ENCODE measurements at regions not wholly inside any gene's neighbourhood (a gene's known extent, or its start where the extent isn't known, plus 50 kb on each side); places are given as distances from the start of the nearest gene placed in this dataset.

DNA sequence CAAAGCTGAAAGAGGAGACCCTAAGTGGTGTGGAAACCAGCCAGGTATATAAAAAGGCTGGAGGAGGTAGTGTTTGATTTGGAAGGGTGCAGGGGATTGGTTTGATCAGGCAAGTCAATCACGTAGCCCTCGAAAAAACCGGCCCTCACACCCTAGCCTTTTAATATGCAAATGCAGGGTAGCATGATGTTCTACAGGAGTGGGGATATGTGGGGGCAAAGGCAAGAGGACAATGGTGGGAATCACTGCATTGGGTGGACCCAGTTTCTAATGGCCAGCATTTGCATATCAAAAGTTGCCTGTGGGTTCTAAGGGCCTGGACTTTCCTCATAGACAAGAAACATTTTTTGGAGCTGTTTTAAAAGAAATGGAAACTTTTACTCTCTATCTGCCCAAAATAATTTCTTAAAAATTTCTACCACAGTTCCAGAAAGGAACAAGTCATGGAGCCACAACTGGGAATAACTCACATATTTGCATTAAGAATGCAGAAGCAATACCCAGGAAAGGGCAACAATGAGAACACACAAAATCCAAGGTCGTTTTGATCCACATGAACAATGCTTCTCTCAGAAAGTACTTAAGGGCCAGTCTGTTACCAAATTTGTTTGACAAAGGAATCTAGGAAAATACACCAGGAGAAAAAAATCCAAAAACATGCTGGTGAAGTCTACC lies 915.8 kb downstream of the NLGN4Y start:
- H3K4me3 ChIP-seq (ENCODE audit: low read length): no peak overlapping the region
- TF ChIP-seq, protein P1, sequence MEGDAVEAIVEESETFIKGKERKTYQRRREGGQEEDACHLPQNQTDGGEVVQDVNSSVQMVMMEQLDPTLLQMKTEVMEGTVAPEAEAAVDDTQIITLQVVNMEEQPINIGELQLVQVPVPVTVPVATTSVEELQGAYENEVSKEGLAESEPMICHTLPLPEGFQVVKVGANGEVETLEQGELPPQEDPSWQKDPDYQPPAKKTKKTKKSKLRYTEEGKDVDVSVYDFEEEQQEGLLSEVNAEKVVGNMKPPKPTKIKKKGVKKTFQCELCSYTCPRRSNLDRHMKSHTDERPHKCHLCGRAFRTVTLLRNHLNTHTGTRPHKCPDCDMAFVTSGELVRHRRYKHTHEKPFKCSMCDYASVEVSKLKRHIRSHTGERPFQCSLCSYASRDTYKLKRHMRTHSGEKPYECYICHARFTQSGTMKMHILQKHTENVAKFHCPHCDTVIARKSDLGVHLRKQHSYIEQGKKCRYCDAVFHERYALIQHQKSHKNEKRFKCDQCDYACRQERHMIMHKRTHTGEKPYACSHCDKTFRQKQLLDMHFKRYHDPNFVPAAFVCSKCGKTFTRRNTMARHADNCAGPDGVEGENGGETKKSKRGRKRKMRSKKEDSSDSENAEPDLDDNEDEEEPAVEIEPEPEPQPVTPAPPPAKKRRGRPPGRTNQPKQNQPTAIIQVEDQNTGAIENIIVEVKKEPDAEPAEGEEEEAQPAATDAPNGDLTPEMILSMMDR (IDR thresholded peaks at IDR 0.05; ENCODE audit: insufficient read depth, low read depth, low read length, missing control alignments): no peak
- DNase-seq (ENCODE audit: low read depth): no peak

DNA sequence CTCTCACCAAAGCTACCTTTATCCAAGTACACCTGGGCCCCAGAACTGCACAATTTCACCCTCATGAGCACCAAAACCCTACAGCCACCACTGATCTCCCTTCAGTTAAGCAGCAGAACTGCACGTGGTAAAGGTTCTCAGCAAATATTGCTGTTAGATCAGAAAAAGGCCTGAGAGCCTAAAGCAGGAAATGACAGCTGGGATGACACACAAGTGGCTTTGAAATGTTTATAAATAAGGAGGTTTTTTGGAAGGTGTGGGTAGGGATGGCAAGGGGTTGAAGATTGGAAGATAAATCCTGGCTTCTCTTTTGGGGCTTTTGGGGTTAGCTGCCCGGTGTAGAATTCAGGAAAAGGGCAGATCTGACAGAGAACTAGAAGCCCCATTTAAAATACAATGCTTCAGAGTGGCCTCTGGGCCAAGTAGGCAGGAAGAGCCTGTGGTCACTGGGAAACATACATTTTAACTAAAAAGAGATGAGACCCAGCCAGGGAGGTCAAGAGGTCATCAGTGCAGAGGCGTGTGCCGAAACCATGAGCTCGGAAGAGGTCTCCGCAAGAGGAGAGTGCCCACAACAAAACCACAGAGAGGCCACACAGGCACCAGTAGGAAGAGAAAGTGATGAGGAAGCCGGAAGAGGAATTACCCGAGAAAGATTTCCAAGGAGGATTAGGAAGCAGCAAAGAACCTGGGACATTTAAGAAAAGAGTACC lies 916.5 kb downstream of the NLGN4Y start:
- TF ChIP-seq, protein P1 (IDR thresholded peaks at IDR 0.05; ENCODE audit: insufficient read depth, low read depth, low read length, missing control alignments): no peak
- DNase-seq (ENCODE audit: low read depth): no peak
- no peak overlapping the region for H3K4me3 ChIP-seq (ENCODE audit: low read length)

DNA sequence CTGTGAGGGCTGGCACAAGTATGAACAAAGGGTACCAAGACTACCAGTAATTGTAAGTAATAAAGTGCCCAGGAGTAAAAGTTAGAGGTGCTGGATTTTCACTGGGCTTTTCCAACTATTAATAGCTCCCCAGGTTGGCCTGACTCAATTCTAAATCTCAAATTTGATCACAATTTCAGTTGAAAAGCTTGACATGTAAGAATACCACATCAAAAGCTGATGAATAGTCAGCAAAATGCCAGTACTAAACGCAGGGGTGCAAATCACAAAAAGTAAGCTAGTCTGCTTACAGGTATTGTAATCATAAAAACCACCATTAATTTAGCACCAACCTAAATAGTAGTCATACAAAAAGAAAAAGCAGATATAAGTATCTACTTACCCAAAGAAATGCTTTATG lies 917.5 kb downstream of the NLGN4Y start:
- DNase-seq (ENCODE audit: low read depth): no peak
- no peak overlapping the region for H3K4me3 ChIP-seq (ENCODE audit: low read length)
- TF ChIP-seq, protein P1 (IDR thresholded peaks at IDR 0.05; ENCODE audit: insufficient read depth, low read depth, low read length, missing control alignments): no peak

DNA sequence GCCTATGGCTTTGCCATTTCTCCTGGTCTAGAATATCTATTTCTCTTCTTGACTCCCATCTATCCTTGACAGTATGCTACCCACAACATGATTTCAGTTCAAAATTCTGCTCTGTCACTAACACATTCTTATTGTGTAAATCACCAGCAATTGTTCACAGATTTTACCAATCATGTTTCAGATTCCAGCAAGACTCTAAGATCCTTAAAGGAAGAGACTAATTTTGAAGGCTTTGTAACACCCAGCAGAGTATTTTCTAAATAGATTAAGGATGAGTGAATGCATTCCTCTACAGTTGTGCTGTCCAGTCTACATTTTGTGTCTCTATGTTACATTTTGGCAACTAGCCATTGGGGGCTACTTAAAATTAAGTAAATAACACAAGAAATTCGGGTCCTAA lies 921.5 kb downstream of the NLGN4Y start:
- H3K4me3 ChIP-seq (ENCODE audit: low read length): no peak overlapping the region
- TF ChIP-seq, protein P1 (IDR thresholded peaks at IDR 0.05; ENCODE audit: insufficient read depth, low read depth, low read length, missing control alignments): no peak
- no peak for DNase-seq (ENCODE audit: low read depth)

DNA sequence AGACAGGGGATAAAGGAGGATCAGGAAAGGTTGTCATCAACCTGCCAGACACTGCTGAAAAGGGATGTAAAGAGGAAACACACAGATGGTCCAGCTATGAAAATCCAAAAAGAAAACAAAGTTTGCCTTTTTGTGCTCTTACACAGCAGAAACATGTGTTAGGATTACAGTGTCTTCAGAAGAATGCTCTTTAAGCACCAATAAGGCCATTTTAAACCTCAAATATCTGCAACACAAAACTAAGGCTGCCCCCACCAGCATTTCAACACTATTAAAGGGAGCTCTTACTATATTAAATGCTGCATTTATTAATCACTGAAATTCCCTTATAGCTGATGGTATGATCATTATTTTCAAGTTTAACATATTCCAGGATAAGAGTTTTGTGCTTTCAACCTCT lies 922.5 kb downstream of the NLGN4Y start:
- H3K4me3 ChIP-seq (ENCODE audit: low read length): no peak overlapping the region
- DNase-seq (ENCODE audit: low read depth): no peak
- TF ChIP-seq, protein P1 (IDR thresholded peaks at IDR 0.05; ENCODE audit: insufficient read depth, low read depth, low read length, missing control alignments): no peak

DNA sequence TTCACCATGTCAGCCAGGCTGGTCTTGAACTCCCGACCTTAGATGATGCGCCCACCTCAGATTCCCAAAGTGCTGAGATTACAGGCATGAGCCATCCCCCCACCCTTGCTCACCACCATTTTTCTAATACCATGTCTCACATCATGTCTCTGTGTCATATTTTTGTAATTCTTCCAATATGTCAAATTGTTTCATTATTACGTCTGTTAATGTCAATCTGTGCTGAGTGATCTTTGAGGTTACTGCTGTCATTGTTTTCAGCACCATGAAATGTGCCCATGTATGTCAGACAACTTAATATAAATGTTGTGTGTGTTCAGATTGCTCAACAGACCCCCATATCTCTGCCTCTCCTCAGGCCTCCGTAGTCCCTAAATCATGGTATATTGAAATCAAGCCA lies 923.6 kb downstream of the NLGN4Y start:
- H3K4me3 ChIP-seq (ENCODE audit: low read length): no peak overlapping the region
- DNase-seq (ENCODE audit: low read depth): no peak
- TF ChIP-seq, protein P1 (IDR thresholded peaks at IDR 0.05; ENCODE audit: insufficient read depth, low read depth, low read length, missing control alignments): no peak
